ENCODE measurements at regions not wholly inside any gene's neighbourhood (a gene's known extent, or its start where the extent isn't known, plus 50 kb on each side); places are given as distances from the start of the nearest gene placed in this dataset.

GRCh38 chr15:81886591-81886990, 159.2 kb downstream of the MEX3B start:
- no peak overlapping the region for H3K27ac ChIP-seq (ENCODE audit: low read depth, low read length)
- H3K9me3 ChIP-seq (ENCODE audit: insufficient read depth, low read depth, low read length): no peaks in the 10 kb centered on the region
- H3K27me3 ChIP-seq (ENCODE audit: insufficient read depth, low read length): no peaks in the 10 kb centered on the region
- no peak overlapping the region for H4K12ac ChIP-seq (ENCODE audit: low read depth, low read length)
- H4K8ac ChIP-seq (ENCODE audit: low read depth, low read length): no peak overlapping the region
- DNase-seq: peak in 1 of 2 donors; percentile 34
- H2BK12ac ChIP-seq (ENCODE audit: low read length): no peak overlapping the region
- H3K14ac ChIP-seq (ENCODE audit: low read length): no peak overlapping the region
- H3K18ac ChIP-seq (ENCODE audit: low read length): no peak overlapping the region
- no peak overlapping the region for H3K4me2 ChIP-seq (ENCODE audit: low read length)
- no peak overlapping the region for H2BK5ac ChIP-seq (ENCODE audit: low read depth, low read length, poor library complexity)
- H3K9ac ChIP-seq (ENCODE audit: low read length): no peak overlapping the region
- no CpG with 5 or more reads among the region's 6 CpGs for WGBS (ENCODE audit: extremely low coverage, insufficient coverage, insufficient read length)
- H3K4me3 ChIP-seq (ENCODE audit: low read depth, low read length): no peak overlapping the region
- H2AFZ ChIP-seq (ENCODE audit: insufficient read depth, low read length, poor library complexity): no peak overlapping the region
- H3K4me1 ChIP-seq (ENCODE audit: control insufficient read depth in 1 of 2, insufficient read depth in 2 of 2, low read length in 2 of 2): no peaks in the 10 kb centered on the region
- H2AK5ac ChIP-seq (ENCODE audit: low read length): no peak overlapping the region
- no peak overlapping the region for H4K91ac ChIP-seq (ENCODE audit: low read depth, low read length)
- no peaks in the 10 kb centered on the region for H3K79me1 ChIP-seq (ENCODE audit: low read length)
- no peak overlapping the region for H3K23ac ChIP-seq (ENCODE audit: low read length)
- no peaks in the 10 kb centered on the region for H3K79me2 ChIP-seq (ENCODE audit: control insufficient read depth, insufficient read depth, low read length, poor library complexity)
- H3K4ac ChIP-seq (ENCODE audit: low read depth, low read length): no peak overlapping the region
- no peak overlapping the region for H2BK120ac ChIP-seq (ENCODE audit: insufficient read depth, low read length, poor library complexity)
- H3K36me3 ChIP-seq (ENCODE audit: control insufficient read depth in 1 of 2, insufficient read depth in 2 of 2, low read length in 2 of 2): no peaks in the 10 kb centered on the region

- Histone ChIP-seq H2BK120ac (ENCODE audit: insufficient read depth, low read length, poor library complexity) (no peak overlapping the region), H3K23ac (ENCODE audit: low read length) (no peak overlapping the region), H3K79me2 (ENCODE audit: control insufficient read depth, insufficient read depth, low read length, poor library complexity) (no peaks in the 10 kb centered on the region), H3K4me3 (ENCODE audit: low read depth, low read length) (no peak overlapping the region), H3K27me3 (ENCODE audit: insufficient read depth, low read length) (no peaks in the 10 kb centered on the region), H2BK12ac (ENCODE audit: low read length) (no peak overlapping the region), H3K36me3 (ENCODE audit: control insufficient read depth in 1 of 2, insufficient read depth in 2 of 2, low read length in 2 of 2) (no peaks in the 10 kb centered on the region), H3K14ac (ENCODE audit: low read length) (no peak overlapping the region), H3K4ac (ENCODE audit: low read depth, low read length) (no peak overlapping the region), H3K79me1 (ENCODE audit: low read length) (no peaks in the 10 kb centered on the region), H3K27ac (ENCODE audit: low read depth, low read length) (no peak overlapping the region), H3K18ac (ENCODE audit: low read length) (no peak overlapping the region), H4K12ac (ENCODE audit: low read depth, low read length) (no peak overlapping the region), H3K9me3 (ENCODE audit: insufficient read depth, low read depth, low read length) (no peaks in the 10 kb centered on the region), H3K4me1 (ENCODE audit: control insufficient read depth in 1 of 2, insufficient read depth in 2 of 2, low read length in 2 of 2) (no peaks in the 10 kb centered on the region), H4K8ac (ENCODE audit: low read depth, low read length) (no peak overlapping the region), H4K91ac (ENCODE audit: low read depth, low read length) (no peak overlapping the region), H3K9ac (ENCODE audit: low read length) (no peak overlapping the region), H2AK5ac (ENCODE audit: low read length) (no peak overlapping the region), H2BK5ac (ENCODE audit: low read depth, low read length, poor library complexity) (no peak overlapping the region), H2AFZ (ENCODE audit: insufficient read depth, low read length, poor library complexity) (no peak overlapping the region), H3K4me2 (ENCODE audit: low read length) (no peak overlapping the region)
- WGBS (ENCODE audit: extremely low coverage, insufficient coverage, insufficient read length): 100% methylated on average over 1 of the region's 2 CpGs
- no peak for DNase-seq
Observed at GRCh38 chr15:81886080-81886479, 159.7 kb downstream of the MEX3B start.

GRCh38 chr15:81885135-81885534, 160.7 kb downstream of the MEX3B start:
- no peak overlapping the region for H2BK5ac ChIP-seq (ENCODE audit: low read depth, low read length, poor library complexity)
- no peaks in the 10 kb centered on the region for H3K36me3 ChIP-seq (ENCODE audit: control insufficient read depth in 1 of 2, insufficient read depth in 2 of 2, low read length in 2 of 2)
- H4K8ac ChIP-seq (ENCODE audit: low read depth, low read length): no peak overlapping the region
- H3K18ac ChIP-seq (ENCODE audit: low read length): no peak overlapping the region
- DNase-seq: no peak
- no peaks in the 10 kb centered on the region for H3K79me1 ChIP-seq (ENCODE audit: low read length)
- no peaks in the 10 kb centered on the region for H3K4me1 ChIP-seq (ENCODE audit: control insufficient read depth in 1 of 2, insufficient read depth in 2 of 2, low read length in 2 of 2)
- no peak overlapping the region for H4K91ac ChIP-seq (ENCODE audit: low read depth, low read length)
- H2AFZ ChIP-seq (ENCODE audit: insufficient read depth, low read length, poor library complexity): no peak overlapping the region
- no CpG with 5 or more reads among the region's 2 CpGs for WGBS (ENCODE audit: extremely low coverage, insufficient coverage, insufficient read length)
- H2BK120ac ChIP-seq (ENCODE audit: insufficient read depth, low read length, poor library complexity): no peak overlapping the region
- no peak overlapping the region for H3K9ac ChIP-seq (ENCODE audit: low read length)
- H2AK5ac ChIP-seq (ENCODE audit: low read length): no peak overlapping the region
- no peak overlapping the region for H3K14ac ChIP-seq (ENCODE audit: low read length)
- no peaks in the 10 kb centered on the region for H3K27me3 ChIP-seq (ENCODE audit: insufficient read depth, low read length)
- H3K9me3 ChIP-seq (ENCODE audit: insufficient read depth, low read depth, low read length): peaks cover 1% of the 10 kb centered on the region
- no peak overlapping the region for H3K4me2 ChIP-seq (ENCODE audit: low read length)
- H4K12ac ChIP-seq (ENCODE audit: low read depth, low read length): no peak overlapping the region
- no peak overlapping the region for H3K4me3 ChIP-seq (ENCODE audit: low read depth, low read length)
- H3K79me2 ChIP-seq (ENCODE audit: control insufficient read depth, insufficient read depth, low read length, poor library complexity): no peaks in the 10 kb centered on the region
- H3K27ac ChIP-seq (ENCODE audit: low read depth, low read length): no peak overlapping the region
- no peak overlapping the region for H2BK12ac ChIP-seq (ENCODE audit: low read length)
- no peak overlapping the region for H3K4ac ChIP-seq (ENCODE audit: low read depth, low read length)
- no peak overlapping the region for H3K23ac ChIP-seq (ENCODE audit: low read length)

- H3K14ac ChIP-seq (ENCODE audit: low read length): no peak overlapping the region
- no peak overlapping the region for H3K4ac ChIP-seq (ENCODE audit: low read depth, low read length)
- no peak overlapping the region for H4K91ac ChIP-seq (ENCODE audit: low read depth, low read length)
- H4K12ac ChIP-seq (ENCODE audit: low read depth, low read length): no peak overlapping the region
- no peak overlapping the region for H2AK5ac ChIP-seq (ENCODE audit: low read length)
- H2BK12ac ChIP-seq (ENCODE audit: low read length): no peak overlapping the region
- H2AFZ ChIP-seq (ENCODE audit: insufficient read depth, low read length, poor library complexity): no peak overlapping the region
- no peaks in the 10 kb centered on the region for H3K79me1 ChIP-seq (ENCODE audit: low read length)
- no peaks in the 10 kb centered on the region for H3K36me3 ChIP-seq (ENCODE audit: control insufficient read depth in 1 of 2, insufficient read depth in 2 of 2, low read length in 2 of 2)
- H3K27me3 ChIP-seq (ENCODE audit: insufficient read depth, low read length): no peaks in the 10 kb centered on the region
- H3K9me3 ChIP-seq (ENCODE audit: insufficient read depth, low read depth, low read length): peaks cover 2% of the 10 kb centered on the region
- H3K9ac ChIP-seq (ENCODE audit: low read length): no peak overlapping the region
- no peak overlapping the region for H2BK120ac ChIP-seq (ENCODE audit: insufficient read depth, low read length, poor library complexity)
- no peak overlapping the region for H4K8ac ChIP-seq (ENCODE audit: low read depth, low read length)
- no peak overlapping the region for H3K4me3 ChIP-seq (ENCODE audit: low read depth, low read length)
- no CpG with 5 or more reads among the region's 5 CpGs for WGBS (ENCODE audit: extremely low coverage, insufficient coverage, insufficient read length)
- no peak overlapping the region for H3K18ac ChIP-seq (ENCODE audit: low read length)
- no peak overlapping the region for H3K23ac ChIP-seq (ENCODE audit: low read length)
- no peak overlapping the region for H2BK5ac ChIP-seq (ENCODE audit: low read depth, low read length, poor library complexity)
- no peaks in the 10 kb centered on the region for H3K79me2 ChIP-seq (ENCODE audit: control insufficient read depth, insufficient read depth, low read length, poor library complexity)
- no peak overlapping the region for H3K27ac ChIP-seq (ENCODE audit: low read depth, low read length)
- H3K4me1 ChIP-seq (ENCODE audit: control insufficient read depth in 1 of 2, insufficient read depth in 2 of 2, low read length in 2 of 2): no peaks in the 10 kb centered on the region
- no peak for DNase-seq
- H3K4me2 ChIP-seq (ENCODE audit: low read length): no peak overlapping the region
Observed at GRCh38 chr15:81882504-81882903, 163.3 kb downstream of the MEX3B start.
